HUDEP-2 (cell line): ENCODE measurements at regions not wholly inside any gene's neighbourhood (a gene's known extent, or its start where the extent isn't known, plus 50 kb on each side); places are given as distances from the start of the nearest gene placed in this dataset.
A peak's percentile ranks its signal among the peaks of the same experiment; 100 is the strongest.

ENCODE experiments used
- DNase-seq, 76 experiments: peaks; one replicate each; lab custom pipeline; 2025; ENCODE audit not compliant: unreplicated experiment in 76 of 76; lab: John Stamatoyannopoulos, UW

DNA sequence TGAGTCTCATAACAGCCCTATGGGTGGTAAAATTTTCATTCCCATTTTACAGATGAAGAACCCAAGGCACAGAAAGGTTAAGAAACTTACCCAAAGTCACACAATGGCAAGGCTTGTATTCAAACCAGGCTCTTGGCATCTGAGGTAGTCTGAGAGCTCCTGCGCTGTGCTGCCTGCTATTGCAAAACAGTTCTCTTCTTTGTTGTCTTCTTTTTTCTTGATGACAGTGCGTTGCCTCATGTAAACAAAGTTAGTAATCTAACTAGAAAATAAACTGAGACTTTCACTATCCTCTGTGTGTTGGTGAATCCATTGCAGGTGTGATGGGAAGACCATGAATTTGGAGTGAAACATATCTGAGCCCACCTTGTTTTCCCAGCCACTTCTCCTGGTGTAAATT is 240.8 kb downstream of the PTEN start:
- no peak for DNase-seq

DNA sequence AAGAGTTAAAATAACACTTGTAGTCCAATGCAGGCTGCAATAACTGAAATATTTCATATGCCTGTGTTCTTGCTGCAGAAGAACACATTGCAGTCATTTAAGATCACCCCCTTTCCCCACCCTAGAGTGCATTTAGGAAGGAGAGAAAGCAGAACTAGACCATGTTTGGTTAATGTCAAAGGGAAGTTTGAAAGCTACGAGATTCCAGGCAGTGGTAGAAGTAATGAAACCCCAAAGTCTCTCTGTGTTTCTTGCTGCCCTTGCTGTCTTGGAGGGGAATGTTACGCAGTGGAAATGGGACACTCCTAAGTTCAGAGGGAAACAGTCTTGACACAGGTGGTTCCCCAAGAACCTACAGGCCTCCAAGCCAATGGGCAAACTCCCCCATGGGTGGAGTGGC is 242.9 kb downstream of the PTEN start:
- DNase-seq, result no peak

DNA sequence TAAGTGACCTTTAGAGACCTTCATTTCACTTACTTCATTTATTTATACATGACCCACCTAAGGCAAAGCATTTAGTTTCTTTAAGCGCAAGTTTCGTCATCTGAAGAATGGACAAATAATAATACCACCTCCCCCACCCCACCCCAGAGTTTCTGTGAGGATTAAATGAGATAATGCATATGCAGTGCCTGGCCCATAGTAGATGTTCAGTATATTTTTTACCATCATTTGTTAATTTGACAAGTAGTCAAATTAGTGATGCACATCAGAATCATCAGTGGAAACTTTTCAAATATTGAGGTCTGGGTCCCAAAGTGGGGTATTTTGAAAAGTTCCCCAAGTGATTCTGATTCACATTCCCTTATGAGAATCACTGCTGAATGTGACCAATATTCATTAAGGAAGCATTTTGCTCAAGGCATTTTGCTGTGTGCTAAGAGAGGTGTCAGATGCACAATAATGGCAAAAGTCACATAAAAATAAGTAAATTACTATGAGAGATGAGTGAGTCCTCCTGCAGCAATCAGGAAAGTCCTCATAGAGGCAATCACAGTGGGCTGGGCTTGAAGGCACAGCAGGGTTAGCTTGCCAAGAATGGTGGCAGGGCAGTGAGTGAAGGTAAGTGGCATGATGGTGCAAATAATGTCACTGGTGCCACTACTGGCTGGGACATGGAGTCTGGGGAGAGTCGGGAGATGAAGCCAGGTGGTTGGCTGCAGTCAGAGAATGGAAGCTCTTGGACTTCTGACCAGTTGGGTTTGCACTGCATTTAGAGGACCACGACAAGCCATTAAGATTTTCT is 244.1 kb downstream of the PTEN start:
- no peak for DNase-seq

DNA sequence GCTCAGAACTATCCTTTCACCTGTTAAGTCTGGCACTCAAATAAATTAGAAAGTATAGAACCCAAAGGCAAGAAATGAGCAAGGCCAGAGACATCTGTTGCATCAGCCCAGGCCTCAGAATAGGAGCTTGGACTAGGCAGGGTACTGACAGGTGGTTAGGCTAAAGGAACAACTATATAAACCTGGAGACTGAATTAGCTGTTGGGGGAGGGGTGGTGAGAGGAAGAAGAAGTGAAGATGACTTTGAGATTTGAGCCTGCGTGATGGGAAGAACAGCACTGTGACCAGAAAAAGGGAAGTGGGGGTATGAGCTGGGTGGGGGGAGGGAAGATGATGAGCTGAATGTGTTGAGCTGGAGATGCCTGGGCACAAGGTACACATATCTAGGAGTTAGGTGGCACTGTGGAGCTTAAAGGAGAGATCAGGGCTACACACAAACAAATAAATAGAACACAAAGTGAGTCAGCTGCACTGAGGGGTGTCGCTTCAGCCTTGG is 244.7 kb downstream of the PTEN start:
- DNase-seq, result no peak

DNA sequence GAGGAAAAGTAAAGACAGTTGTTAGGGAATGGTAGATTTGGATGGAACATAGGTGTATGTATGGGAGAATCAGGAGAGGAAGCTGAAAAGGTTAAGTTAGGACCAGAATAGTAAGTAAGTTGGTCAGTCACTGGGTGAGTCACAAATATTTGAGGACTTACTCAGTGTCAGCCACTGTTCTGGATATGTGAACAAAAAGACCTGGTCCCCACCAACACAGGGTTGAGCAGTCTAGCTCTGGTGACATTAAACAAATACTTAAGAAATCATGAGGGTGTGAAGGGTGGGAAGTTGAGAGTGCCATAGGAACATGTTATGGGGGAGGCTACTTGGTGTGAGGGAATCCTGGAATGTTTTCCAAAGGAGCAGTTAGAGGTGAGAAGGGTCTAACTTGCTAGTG is 246.9 kb downstream of the PTEN start:
- no peak for DNase-seq

DNA sequence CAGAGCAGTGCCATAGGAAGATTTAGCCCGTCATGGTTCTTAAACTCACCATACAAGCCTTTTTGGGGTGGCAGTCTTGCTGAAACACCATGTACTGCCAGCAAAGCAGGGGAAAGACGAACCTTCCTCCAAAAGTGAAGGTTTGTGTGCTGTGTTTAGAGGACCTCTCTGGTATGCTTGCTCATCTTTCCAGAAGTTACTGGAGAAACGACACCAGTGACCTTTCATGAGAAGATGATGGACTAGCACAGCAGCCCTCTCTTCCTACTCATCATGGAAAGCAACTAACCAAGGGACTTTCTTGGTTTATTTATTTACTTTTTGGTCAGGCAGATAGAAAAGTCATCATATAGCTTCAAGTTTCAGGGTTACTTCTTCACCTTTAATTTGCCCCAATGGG is 247.4 kb downstream of the PTEN start:
- DNase-seq, result no peak

DNA sequence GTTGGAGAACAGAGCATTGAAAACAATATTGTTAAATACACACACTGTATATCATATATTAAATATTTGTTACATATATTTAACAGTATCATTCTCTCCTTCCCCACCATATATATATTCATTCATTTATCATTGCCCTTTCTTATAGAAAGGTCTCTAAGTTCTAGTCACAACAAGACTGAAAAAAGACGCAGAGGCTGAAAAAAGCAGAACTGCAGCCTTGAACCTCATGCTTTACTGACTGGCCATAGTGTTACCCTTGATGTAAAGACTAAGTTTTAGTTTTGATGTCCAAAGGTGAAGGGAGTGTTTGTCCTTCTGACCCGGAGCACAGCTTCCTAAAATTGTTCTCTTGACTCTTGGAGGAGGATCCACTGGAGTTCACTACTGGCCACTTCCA is 247.9 kb downstream of the PTEN start:
- DNase-seq, result no peak

DNA sequence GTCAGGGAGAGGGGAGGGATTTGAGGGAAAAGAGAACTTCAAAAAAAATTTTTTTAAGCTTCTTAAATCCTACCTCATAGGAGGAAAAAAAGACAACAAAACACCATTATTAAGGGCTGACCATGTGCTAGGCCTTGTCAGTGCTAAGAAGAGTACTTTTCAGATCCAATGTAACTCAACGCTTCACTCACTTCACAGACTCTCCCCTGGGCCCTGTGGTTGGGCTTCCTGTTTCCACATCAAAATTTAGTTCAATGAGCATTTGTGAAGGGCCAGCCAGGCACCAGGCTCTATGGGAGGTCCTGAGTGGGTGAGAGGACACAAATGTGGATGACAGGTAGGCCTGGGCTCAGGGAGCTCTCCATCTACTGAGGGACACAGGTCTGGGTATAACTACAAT is 249.8 kb downstream of the PTEN start:
- no peak for DNase-seq

DNA sequence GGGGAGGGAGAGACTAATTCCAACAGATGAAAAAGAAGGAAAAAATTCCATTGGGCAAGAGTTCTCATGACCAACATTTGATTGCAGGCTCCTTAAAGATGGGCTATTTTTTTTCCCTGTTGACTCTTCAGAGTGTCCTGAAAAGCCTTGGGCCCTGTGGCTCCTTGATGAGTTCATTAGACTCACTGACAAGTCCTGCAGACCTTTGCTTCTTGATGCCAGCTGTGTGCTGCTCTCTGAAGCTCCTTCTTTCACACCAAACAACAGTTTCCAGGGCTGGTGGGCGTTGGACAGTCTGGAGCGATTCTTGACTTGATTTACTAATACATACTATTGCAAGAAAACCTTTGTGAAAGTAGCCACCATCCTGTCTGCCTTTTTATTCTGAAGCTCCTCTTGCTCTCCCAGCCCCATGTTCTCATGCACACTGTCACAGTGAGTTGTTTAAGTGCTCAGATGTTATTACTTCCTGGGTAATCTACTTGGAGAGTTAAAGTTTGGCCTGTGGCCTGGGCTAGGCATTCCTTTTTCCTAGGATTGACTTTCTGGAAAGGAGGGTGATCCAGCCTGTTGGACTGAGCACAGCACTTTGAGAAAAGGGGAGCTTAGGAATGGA is 250.3 kb downstream of the PTEN start:
- no peak for DNase-seq

DNA sequence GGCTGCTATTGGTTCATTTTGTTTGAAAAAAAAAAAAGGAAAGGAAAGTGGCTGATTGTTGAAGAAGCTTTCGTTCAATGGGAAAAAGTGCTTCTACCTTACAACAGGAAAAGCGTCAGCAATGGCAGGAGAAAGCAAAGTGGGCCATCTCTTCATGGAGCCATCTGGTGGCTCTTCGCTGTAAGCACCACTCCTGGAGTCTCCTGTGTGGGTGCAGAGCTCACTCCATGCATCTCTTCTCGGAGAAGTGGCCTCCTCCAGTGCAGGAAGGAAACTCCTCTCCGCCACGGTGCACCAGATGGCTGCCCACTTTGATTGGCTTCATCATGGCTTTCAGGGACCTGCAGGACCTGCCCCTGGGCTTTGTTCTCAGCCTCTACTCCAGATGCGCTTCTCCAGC is 250.9 kb downstream of the PTEN start:
- peak in 17 of 76 experiments; percentile 0 to 29 (median 8) for DNase-seq

DNA sequence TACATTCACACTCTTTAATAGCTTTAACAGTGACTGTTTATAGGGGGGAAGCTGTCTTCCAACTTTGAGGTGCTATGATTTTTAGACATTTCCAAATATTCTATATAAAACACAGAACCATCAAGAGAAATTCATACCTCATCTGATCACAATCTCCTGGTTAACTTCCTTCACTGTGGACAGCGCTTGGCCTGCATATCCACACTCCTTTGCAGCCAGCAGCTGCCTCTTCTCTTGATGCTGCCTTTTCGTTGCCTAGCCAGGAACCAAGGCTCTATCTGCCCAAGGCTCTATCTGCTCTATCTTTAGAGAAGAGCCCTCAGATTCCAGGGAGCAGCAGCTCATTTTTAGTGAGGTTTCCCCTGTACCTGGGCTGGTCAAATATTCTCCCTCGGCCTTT is 252.0 kb downstream of the PTEN start:
- no peak for DNase-seq

DNA sequence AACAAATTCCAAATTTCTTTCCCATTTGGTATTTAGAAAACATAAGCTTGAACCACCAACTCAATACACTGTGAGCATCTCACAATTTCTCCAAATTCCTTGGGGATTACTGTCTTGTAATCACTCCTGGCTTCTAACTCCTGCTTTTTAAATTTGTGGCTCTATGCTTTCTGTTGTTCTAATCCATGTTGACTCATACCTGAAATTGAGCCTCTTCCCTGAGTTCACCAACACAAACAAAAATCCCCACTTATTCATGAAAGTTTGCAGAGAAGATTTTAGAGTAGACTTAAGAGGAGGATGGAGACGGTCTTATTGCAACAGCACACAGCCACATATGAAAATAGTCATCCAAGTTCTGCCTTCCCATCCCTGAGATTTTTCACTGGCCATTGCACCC is 252.5 kb downstream of the PTEN start:
- no peak for DNase-seq

DNA sequence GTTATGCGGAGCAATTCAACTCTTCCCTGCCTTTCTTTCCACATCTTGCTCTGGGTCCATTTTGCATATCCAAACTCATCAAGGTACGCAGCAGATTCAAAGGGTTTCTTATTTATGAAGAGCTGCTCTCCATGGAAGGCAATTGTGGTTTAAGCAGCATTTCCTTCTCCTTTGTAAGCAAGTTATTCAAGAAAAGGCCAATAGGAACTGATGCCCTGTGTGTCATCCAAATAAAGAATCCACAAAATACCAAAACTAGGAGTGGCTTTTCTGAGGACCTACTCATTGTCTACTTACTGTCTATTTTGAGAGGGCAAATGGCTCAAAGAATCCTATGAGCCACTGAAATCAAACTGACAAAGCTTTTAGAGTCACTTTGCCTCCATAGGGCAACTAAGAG is 253.1 kb downstream of the PTEN start:
- no peak for DNase-seq

DNA sequence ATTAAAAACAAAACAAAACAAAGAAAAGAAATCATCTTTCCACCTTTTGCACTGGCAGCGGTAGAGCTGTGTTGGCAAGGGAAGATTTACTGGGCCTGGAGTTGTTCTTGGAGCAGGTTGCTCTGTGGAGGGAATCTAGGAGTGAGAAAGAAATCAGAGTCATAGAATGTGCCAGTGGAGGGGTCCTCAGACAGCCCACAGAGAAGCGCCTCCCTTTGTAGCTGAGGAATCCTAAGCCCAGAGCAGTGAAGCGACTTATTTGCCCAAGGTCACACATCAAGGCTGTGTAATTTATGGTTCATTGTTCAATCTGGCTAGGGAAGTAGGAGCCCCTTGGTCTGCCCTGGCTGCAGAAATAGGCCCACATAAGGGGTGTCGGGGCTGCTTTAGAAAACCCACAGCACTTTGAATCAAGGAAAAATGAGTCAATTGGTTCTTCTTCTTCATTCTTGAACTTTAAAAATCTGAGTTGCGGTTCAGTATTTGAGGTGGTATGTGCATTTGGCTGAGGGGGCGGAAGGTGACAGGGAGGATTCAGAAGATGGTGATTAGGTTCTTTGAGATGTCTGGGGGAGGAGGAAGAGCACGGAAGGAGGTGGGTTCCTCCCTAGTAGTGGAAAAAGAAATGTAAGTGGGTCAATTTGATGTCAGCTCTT is 253.7 kb downstream of the PTEN start:
- no peak for DNase-seq

DNA sequence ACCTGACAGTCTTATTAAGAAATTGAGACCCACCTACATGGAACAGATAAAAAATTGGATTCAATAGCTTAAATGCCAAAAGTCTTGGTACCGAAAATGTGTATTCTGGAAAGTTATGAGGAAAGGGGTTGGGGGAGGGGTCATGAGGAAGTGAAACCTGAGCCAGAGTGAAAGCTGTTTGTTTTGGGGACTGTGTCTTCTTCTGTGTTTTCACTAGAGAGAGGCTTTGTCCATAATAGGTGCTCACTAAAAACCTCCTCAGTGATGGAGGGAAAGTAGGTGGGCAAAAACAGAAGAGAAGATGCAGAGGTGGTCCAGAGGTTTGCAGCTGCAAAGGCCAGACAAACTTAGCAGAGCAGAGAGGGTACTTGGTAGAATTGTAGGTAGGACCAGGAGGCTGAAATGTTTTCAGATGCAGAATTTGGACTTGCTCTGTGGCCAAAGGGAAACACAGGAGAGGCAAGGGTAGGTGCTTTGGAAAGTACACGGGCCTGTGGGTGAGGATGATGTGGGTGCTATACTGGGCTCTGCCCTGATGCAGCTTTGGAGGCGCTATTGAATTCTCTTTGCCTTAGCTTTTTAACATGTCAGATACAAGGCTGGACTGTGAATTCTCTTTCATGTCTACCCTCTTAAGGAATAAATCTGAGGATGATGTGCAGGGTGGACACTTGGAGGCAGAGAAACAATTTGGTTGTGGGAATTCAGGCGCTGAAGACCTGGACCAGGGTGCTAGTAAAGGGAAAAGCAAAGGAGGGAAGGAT is 254.6 kb downstream of the PTEN start:
- peak in 2 of 76 experiments; percentile 11 to 17 for DNase-seq

DNA sequence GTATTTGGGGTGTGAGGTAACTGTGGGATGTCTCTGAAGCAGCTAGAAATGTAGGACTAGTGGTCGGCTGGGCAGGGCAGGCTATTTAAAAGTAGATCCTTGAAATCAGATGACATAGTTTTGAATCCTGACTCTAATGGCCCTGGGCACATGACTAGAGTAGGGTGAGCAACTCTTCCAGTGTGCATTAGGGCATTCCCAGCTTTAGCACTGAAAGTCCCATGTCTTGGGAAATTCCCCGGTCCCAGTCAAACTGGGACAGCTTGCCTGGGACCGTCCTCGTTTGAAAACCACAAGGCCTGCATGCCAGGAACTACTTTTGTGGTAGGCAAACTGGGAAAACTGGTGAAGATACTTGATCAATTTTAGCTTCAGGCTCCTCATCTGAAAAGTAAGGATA is 255.3 kb downstream of the PTEN start:
- DNase-seq, result no peak

DNA sequence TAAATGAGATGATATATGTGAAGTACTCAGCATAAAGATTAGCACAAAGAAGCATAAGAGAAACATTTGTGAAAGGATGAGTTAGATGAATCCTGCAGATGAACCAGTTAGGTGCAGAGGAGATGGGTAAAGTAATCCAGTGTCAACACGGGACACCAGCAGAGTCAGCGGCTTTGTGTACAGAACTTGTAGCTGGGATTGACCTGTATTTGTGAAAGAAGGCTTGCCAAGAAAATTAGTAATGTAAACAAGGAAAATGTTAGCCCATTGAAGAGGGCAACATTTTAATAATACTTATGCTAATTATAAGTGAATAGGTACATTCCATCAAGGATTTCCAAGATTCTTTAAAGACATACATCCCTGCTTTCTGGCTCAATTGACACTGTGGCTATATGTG is 255.7 kb downstream of the PTEN start:
- no peak for DNase-seq

DNA sequence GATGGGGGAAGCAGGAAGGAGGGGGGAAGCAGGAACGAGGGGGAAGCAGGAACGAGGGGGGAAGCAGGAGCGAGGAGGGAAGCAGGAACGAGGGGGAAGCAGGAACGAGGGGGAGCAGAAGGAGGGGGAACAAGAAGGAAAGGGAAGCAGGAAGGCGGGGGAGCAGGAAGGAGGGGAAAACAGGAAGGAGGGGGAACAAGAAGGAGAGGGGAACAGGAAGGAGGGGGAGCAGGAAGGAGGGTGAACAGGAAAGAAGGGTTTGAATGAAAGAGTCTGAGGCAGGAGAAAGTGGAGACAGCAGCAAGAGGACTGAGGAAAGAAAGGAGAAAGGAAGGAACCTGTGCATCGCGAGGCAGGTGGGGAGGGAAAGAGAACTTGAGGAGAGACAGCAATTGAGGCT is 256.6 kb downstream of the PTEN start:
- DNase-seq, result no peak

DNA sequence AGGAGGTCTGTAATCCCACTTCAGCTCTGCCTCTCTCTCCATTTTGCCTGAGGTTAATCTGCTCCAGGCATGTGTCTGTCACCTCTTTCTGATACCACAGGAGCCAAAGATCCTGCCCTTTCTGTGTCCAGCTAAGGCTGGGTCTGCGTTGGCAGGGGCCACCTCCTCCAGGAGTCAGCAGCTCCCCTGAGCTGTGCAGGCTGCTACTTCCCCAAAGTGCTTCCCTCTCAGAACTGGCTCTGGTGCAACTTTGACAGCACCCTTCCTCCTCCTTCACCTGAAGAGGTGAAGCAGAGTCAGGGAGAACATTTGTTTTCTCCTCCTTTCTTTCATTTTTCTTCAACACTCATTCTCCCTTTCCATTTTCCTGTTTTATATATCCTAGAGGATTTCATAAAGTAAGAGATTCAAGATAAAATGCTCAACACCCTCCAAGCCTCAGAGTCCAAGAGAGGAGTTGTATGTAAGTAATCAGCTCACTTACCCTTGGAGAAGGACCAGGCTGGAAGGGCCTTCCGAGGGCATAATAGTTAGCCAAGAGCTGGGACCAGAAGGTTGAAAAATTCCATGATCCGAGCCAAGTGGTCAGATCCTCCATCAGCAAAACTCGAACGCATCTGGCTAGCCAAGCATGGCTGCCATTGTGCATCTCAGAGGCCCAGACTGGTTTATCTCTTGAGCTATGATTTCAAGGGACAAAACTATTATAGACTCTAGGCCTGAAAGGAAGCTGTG is 257.3 kb downstream of the PTEN start:
- no peak for DNase-seq

DNA sequence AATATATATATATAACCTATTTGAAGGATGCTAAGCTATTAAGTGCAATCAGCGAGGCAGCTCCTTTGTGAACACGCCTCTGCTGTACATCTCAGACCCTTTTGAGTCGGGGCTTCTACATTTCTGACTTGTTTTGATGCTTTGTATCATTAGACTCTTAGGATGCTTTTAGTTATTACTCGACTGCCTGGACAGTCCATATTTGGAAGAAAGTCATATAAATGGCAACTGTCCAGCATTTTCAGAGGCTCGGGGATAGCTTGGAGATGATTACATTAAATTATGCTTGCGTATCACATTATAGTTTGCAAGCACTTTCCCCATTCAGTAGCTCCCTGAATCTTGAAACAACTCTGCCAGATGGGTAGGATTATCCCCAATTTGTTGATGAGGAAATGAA is 257.9 kb downstream of the PTEN start:
- DNase-seq, result no peak
